Brain microvascular endothelial cell (primary cell): ENCODE measurements at regions not wholly inside any gene's neighbourhood (a gene's known extent, or its start where the extent isn't known, plus 50 kb on each side); places are given as distances from the start of the nearest gene placed in this dataset.

Source experiments
- DNase-seq: peaks from one replicate; pipeline ENCODE4 v3.0.0-alpha.2; 2020
- H3K27ac ChIP-seq: fragments of 250-450 bp; sonication (Bioruptor Pico); 2 replicates; pipeline ENCODE4 v1.5.1; 2020; ENCODE audit warnings: mild to moderate bottlenecking, moderate library complexity
- H3K27me3 ChIP-seq: fragments of 250-450 bp; sonication (Bioruptor Pico); replicated peaks from 2 replicates; pipeline ENCODE4 v1.5.1; 2020; ENCODE audit warnings: mild to moderate bottlenecking
- H3K36me3 ChIP-seq: fragments of 250-450 bp; sonication (Bioruptor Pico); replicated peaks from 2 replicates; pipeline ENCODE4 v1.5.1; 2020; ENCODE audit warnings: mild to moderate bottlenecking
- H3K4me3 ChIP-seq: 2 replicates; pipeline ENCODE4 v1.5.1; 2011; ENCODE audit warnings: low read depth, mild to moderate bottlenecking, control low read depth, low read length, moderate library complexity
- in situ Hi-C: cut with HindIII; loops from 2 replicates; pipeline ENCODE4 v1.10.0; 2017; ENCODE audit warnings: low sequenced_read_pairs, low pct_ligation_motif_present
- TF ChIP-seq, protein P1 (sequence below): IDR thresholded peaks from 2 replicates; pipeline ENCODE4 v1.5.1; 2011; ENCODE audit warnings: low read depth, mild to moderate bottlenecking, moderate library complexity, low read length, control low read depth, inconsistent platforms; ENCODE audit errors: missing control alignments

DNA sequence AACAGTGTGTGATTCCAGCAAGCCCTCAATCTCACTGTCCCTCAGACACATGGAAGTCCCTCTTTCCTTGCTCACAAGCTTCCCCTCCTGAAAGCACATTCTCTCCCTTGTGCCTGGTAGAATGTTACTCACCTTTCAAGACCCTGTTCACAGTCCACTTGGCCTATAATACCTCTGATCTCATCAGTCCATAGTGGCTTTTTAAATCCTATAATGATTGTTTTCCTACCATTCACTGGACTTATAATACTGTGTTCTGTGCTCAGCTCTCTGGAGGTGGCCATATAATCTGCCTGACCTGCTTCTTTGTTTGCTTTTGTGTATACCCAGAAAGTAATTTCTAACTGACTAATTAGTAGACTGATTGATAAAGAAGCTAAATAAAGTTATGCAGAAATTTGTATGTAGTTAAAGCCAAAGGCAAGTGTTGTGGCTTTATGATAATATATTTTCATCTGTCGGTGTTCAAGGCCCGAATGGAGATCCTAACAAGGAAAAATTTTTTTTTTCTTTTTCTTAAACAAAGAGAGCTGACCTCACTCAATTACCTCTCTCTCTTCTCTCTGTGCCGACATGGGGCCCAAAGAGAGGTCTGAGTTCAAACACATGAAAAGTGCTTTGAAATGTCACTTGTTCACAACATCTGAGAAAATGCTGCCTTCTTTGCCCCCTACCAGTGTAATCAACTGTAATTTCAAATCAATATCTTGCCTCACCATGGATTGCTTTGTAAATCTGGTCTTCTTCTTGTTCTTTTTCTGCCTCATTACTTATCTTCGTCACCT is 1033.0 kb upstream of the PIK3C3 start:
- Histone ChIP-seq H3K36me3 (no peaks in the 10 kb centered on the region), H3K27ac (no peak overlapping the region), H3K4me3 (no peak overlapping the region), H3K27me3 (no peaks in the 10 kb centered on the region)
- TF ChIP-seq, protein P1, sequence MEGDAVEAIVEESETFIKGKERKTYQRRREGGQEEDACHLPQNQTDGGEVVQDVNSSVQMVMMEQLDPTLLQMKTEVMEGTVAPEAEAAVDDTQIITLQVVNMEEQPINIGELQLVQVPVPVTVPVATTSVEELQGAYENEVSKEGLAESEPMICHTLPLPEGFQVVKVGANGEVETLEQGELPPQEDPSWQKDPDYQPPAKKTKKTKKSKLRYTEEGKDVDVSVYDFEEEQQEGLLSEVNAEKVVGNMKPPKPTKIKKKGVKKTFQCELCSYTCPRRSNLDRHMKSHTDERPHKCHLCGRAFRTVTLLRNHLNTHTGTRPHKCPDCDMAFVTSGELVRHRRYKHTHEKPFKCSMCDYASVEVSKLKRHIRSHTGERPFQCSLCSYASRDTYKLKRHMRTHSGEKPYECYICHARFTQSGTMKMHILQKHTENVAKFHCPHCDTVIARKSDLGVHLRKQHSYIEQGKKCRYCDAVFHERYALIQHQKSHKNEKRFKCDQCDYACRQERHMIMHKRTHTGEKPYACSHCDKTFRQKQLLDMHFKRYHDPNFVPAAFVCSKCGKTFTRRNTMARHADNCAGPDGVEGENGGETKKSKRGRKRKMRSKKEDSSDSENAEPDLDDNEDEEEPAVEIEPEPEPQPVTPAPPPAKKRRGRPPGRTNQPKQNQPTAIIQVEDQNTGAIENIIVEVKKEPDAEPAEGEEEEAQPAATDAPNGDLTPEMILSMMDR, result no peak
- in situ Hi-C loops, result no loop called here
- DNase-seq, result no peak

DNA sequence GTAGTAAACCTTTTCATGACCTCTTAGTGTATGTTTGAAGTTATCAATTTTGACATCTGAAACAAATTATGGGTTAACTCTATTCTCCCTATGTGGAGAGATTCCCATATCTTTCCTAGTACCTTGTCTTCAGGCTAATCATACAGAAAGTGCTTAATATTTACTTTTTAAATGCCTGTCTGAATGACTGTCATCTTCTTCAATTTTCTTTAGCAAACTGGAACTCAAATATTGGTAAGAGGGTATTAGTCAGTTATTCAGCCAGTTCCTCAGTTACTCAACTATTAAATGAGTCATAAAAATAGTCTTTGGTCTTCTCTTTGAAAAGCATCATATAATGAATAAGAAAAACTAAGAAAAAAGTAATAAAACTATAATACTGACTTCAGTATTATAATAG is 1038.0 kb upstream of the PIK3C3 start:
- Histone ChIP-seq H3K27me3 (no peaks in the 10 kb centered on the region), H3K27ac (no peak overlapping the region), H3K36me3 (no peaks in the 10 kb centered on the region), H3K4me3 (no peak overlapping the region)
- no peak for DNase-seq
- in situ Hi-C loops, result no loop called here
- TF ChIP-seq, protein P1, result no peak

DNA sequence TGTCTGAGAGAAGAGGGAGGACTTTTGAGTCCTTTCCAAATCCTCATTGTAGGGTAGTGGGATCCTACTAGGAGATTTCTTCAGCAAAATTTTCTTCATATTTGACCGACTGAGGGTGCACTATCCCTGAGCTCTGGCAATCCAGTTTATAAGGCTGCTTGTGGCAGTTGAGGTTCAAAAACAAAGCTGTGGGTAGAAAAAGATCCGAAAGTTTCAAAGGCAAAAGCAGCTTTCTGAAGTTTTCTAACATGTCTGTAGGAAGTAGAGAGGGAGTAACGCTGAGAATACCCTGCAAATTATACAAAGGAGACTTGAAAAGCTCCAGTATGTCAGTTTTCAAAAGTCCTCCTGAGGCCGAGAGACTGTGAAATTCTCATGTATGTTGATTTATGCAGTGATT is 1039.3 kb upstream of the PIK3C3 start:
- DNase-seq, result no peak
- no peaks in the 10 kb centered on the region for H3K36me3 ChIP-seq
- TF ChIP-seq, protein P1, result no peak
- no peak overlapping the region for H3K27ac ChIP-seq
- H3K27me3 ChIP-seq, result no peaks in the 10 kb centered on the region
- in situ Hi-C loops, result no loop called here
- H3K4me3 ChIP-seq, result no peak overlapping the region

DNA sequence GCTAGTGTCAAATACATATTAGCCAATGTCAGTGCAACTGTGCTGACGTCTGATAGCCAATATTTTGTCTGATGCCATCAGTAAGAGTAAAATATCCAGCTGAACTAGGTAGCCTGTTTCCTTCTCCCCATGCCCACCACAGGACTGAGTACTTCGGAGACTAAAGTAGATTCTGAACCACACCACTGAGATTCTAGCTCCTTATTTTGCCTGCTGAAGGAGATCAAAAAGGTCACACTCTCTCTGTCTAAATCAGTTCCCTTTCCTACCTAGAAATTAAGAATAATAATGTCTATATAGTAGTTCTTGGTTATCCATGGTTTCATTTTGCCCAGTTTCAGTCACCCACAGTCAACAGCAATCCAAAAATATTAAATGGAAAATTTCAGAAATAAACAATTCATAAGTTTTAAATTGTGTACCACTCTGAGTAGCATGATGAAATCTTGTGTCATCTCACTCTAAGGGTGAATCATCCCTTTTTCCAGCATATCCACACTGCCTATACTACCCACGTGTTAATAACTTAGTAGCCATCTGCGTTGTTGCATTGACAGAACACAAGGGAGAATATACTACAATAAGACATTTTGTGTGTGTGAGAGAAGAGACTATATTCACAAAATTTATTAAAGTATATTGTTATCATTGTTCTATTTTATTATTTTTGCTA is 1043.3 kb upstream of the PIK3C3 start:
- Histone ChIP-seq H3K36me3 (no peaks in the 10 kb centered on the region), H3K27me3 (no peaks in the 10 kb centered on the region), H3K27ac (peak overlapping the region; percentile 75), H3K4me3 (no peak overlapping the region)
- peak; percentile 28 for DNase-seq
- in situ Hi-C loops, result no loop called here
- TF ChIP-seq, protein P1, result no peak

DNA sequence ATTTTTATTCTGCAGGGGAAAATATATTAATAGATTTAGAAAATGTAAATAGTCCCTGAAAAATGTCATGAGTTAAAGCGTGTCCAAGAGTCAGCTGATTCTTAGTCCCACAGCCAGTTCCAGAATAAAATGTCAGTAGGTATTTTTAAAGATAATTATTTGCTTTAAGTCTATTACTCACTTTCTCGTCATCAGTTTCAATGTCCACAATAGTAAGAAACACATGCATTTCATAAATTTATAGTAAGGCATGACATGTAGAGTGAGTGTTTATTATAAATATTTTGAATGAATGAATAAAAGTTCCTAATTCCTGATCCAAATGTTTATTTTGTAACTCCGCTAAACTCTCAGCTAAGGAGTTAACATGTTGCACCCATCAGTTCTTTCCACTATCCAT is 1044.0 kb upstream of the PIK3C3 start:
- H3K27me3 ChIP-seq, result no peaks in the 10 kb centered on the region
- TF ChIP-seq, protein P1, result no peak
- no peak for DNase-seq
- no peaks in the 10 kb centered on the region for H3K36me3 ChIP-seq
- H3K27ac ChIP-seq, result peak overlapping the region; percentile 75
- H3K4me3 ChIP-seq, result no peak overlapping the region
- in situ Hi-C loops, result no loop called here
